Astrocyte (in vitro differentiated cells and primary cell): ENCODE measurements at regions not wholly inside any gene's neighbourhood (a gene's known extent, or its start where the extent isn't known, plus 50 kb on each side); places are given as distances from the start of the nearest gene placed in this dataset.
"Not testable (repeated sequence)": the region's sequence is repeated elsewhere in the genome, so short reads cannot be mapped to it uniquely, and the experiment has no call there.

ENCODE experiments used
- DNase-seq: peaks from one replicate; pipeline ENCODE4 v3.0.0-alpha.2; 2010; ENCODE audit warnings: low read depth
- FAIRE-seq: peaks from 2 replicates; lab custom pipeline; 2011; peaks lifted over from hg19 to GRCh38; lab: Jason Lieb, UNC
- H2AFZ ChIP-seq: 2 replicates; pipeline ENCODE4 v1.6.0; 2012; ENCODE audit warnings: low read depth, low read length, inconsistent platforms
- H3K27ac ChIP-seq: 2 replicates; pipeline ENCODE4 v1.5.1; 2011; ENCODE audit warnings: low read depth, low read length, inconsistent platforms
- H3K27me3 ChIP-seq: 2 replicates; pipeline ENCODE4 v1.6.0; 2011; ENCODE audit warnings: low read length, inconsistent platforms; ENCODE audit not compliant: insufficient read depth
- H3K36me3 ChIP-seq: 2 replicates; pipeline ENCODE4 v1.5.1; 2011; ENCODE audit warnings: low read length, inconsistent platforms; ENCODE audit not compliant: insufficient read depth
- H3K4me1 ChIP-seq: 2 replicates; pipeline ENCODE4 v1.5.1; 2011; ENCODE audit warnings: low read length, inconsistent platforms; ENCODE audit not compliant: insufficient read depth
- H3K4me2 ChIP-seq: 2 replicates; pipeline ENCODE4 v1.6.0; 2012; ENCODE audit warnings: low read length, inconsistent platforms
- H3K4me3 ChIP-seq: 2 replicates; pipeline ENCODE4 v1.5.1; 2011; ENCODE audit warnings: low read depth, mild to moderate bottlenecking, low read length, inconsistent platforms; ENCODE audit not compliant: insufficient read depth
- H3K79me2 ChIP-seq: 2 replicates; pipeline ENCODE4 v1.6.0; 2012; ENCODE audit warnings: mild to moderate bottlenecking, low read length, inconsistent platforms; ENCODE audit not compliant: insufficient read depth
- H3K9ac ChIP-seq: 2 replicates; pipeline ENCODE4 v1.6.0; 2012; ENCODE audit warnings: mild to moderate bottlenecking, low read length, inconsistent platforms
- H3K9me3 ChIP-seq: 2 replicates; pipeline ENCODE4 v1.5.1; 2012; ENCODE audit warnings: low read depth, mild to moderate bottlenecking, low read length, inconsistent platforms; ENCODE audit not compliant: insufficient read depth
- H4K20me1 ChIP-seq: 2 replicates; pipeline ENCODE4 v1.6.0; 2012; ENCODE audit warnings: low read length, inconsistent platforms; ENCODE audit not compliant: insufficient read depth
- H3K27ac Mint-ChIP-seq: one replicate; pipeline ENCODE4 v1.8.0; 2021; ENCODE audit warnings: mild to moderate bottlenecking, mixed read lengths; ENCODE audit not compliant: unreplicated experiment
- H3K27me3 Mint-ChIP-seq: one replicate; pipeline ENCODE4 v1.8.0; 2021; ENCODE audit warnings: low read depth, mixed read lengths; ENCODE audit not compliant: unreplicated experiment
- H3K36me3 Mint-ChIP-seq: one replicate; pipeline ENCODE4 v1.8.0; 2021; ENCODE audit warnings: low read depth, mixed read lengths; ENCODE audit not compliant: unreplicated experiment
- H3K4me1 Mint-ChIP-seq: one replicate; pipeline ENCODE4 v1.8.0; 2021; ENCODE audit warnings: low read depth, mixed read lengths; ENCODE audit not compliant: unreplicated experiment
- H3K4me3 Mint-ChIP-seq: one replicate; pipeline ENCODE4 v1.8.0; 2021; ENCODE audit warnings: mild to moderate bottlenecking, moderate library complexity, mixed read lengths; ENCODE audit not compliant: unreplicated experiment
- H3K9me3 Mint-ChIP-seq: one replicate; pipeline ENCODE4 v1.8.0; 2021; ENCODE audit warnings: mild to moderate bottlenecking, mixed read lengths; ENCODE audit not compliant: unreplicated experiment
- EZH2 ChIP-seq: IDR thresholded peaks from 2 replicates; pipeline ENCODE4 v1.6.1; 2012; ENCODE audit warnings: mild to moderate bottlenecking, low read length, inconsistent platforms; ENCODE audit not compliant: insufficient read depth
- TF ChIP-seq, protein P1 (sequence below): IDR thresholded peaks from 2 replicates; pipeline ENCODE4 v1.5.1; 2011; ENCODE audit warnings: low read depth, mild to moderate bottlenecking, inconsistent platforms, low read length, moderate library complexity; ENCODE audit not compliant: insufficient read depth

DNA sequence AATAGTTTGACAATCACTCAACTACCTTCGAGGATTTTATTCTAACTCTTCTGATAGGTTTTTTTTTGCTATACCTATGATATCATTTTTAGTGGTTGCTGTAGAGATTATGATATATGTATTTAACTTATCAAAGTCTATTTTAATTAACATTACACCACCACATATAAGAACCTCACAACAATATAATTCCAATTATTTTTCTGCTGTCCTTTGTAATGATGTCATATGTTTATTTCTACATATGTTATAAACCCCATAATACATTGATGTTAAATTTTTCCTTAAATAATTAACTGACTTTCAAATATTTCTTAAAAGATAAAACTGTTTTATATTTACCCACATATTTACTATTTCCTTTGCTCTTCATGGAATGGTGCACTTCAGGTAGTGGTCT is 103.4 kb upstream of the KITLG start:
- H3K9me3 Mint-ChIP-seq: no peaks in the 10 kb centered on the region
- Histone ChIP-seq H2AFZ (no peak overlapping the region), H3K9ac (no peak overlapping the region), H3K4me2 (no peak overlapping the region), H3K4me3 (no peak overlapping the region), H4K20me1 (no peaks in the 10 kb centered on the region), H3K27me3 (no peaks in the 10 kb centered on the region), H3K9me3 (no peaks in the 10 kb centered on the region), H3K36me3 (no peaks in the 10 kb centered on the region), H3K4me1 (no peaks in the 10 kb centered on the region), H3K79me2 (no peaks in the 10 kb centered on the region), H3K27ac (no peak overlapping the region)
- no peaks in the 10 kb centered on the region for H3K36me3 Mint-ChIP-seq
- no peak for DNase-seq
- TF ChIP-seq, protein P1, sequence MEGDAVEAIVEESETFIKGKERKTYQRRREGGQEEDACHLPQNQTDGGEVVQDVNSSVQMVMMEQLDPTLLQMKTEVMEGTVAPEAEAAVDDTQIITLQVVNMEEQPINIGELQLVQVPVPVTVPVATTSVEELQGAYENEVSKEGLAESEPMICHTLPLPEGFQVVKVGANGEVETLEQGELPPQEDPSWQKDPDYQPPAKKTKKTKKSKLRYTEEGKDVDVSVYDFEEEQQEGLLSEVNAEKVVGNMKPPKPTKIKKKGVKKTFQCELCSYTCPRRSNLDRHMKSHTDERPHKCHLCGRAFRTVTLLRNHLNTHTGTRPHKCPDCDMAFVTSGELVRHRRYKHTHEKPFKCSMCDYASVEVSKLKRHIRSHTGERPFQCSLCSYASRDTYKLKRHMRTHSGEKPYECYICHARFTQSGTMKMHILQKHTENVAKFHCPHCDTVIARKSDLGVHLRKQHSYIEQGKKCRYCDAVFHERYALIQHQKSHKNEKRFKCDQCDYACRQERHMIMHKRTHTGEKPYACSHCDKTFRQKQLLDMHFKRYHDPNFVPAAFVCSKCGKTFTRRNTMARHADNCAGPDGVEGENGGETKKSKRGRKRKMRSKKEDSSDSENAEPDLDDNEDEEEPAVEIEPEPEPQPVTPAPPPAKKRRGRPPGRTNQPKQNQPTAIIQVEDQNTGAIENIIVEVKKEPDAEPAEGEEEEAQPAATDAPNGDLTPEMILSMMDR: no peak
- no peak for TF ChIP-seq EZH2
- FAIRE-seq: no peak
- H3K4me1 Mint-ChIP-seq: no peaks in the 10 kb centered on the region
- H3K27ac Mint-ChIP-seq: no peak overlapping the region
- H3K27me3 Mint-ChIP-seq: no peaks in the 10 kb centered on the region
- no peak overlapping the region for H3K4me3 Mint-ChIP-seq

DNA sequence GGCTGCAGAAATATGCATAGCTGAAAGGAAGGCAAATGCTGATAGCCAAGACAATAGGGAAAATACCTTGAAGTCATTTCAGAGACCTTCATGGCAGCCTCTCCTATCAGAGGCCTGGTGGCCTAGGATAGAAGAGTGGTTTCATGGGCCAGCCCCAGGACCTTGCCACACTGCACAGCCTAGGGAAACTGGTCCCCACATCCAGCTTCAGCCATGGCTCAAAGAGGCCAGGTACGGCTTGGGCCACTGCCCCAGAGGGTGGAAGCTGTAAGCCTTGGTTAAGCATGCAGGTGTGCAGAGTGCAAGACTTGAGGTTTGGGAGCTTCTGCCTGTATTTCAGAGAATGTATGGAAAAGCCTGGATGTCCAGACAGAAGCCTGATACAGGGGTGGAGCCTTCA is 101.0 kb upstream of the KITLG start:
- DNase-seq: no peak
- H3K27ac Mint-ChIP-seq: no peak overlapping the region
- H3K36me3 Mint-ChIP-seq: no peaks in the 10 kb centered on the region
- H3K4me2 ChIP-seq: no peak overlapping the region
- H3K9ac ChIP-seq: no peak overlapping the region
- no peaks in the 10 kb centered on the region for H4K20me1 ChIP-seq
- H3K4me1 ChIP-seq: no peaks in the 10 kb centered on the region
- no peak overlapping the region for H3K27ac ChIP-seq
- no peak for FAIRE-seq
- no peaks in the 10 kb centered on the region for H3K27me3 ChIP-seq
- no peak overlapping the region for H2AFZ ChIP-seq
- H3K4me3 ChIP-seq: no peak overlapping the region
- no peak overlapping the region for H3K4me3 Mint-ChIP-seq
- no peaks in the 10 kb centered on the region for H3K36me3 ChIP-seq
- H3K27me3 Mint-ChIP-seq: no peaks in the 10 kb centered on the region
- TF ChIP-seq, protein P1: no peak
- TF ChIP-seq EZH2: no peak
- no peaks in the 10 kb centered on the region for H3K9me3 ChIP-seq
- no peaks in the 10 kb centered on the region for H3K79me2 ChIP-seq
- H3K4me1 Mint-ChIP-seq: no peaks in the 10 kb centered on the region
- no peaks in the 10 kb centered on the region for H3K9me3 Mint-ChIP-seq

DNA sequence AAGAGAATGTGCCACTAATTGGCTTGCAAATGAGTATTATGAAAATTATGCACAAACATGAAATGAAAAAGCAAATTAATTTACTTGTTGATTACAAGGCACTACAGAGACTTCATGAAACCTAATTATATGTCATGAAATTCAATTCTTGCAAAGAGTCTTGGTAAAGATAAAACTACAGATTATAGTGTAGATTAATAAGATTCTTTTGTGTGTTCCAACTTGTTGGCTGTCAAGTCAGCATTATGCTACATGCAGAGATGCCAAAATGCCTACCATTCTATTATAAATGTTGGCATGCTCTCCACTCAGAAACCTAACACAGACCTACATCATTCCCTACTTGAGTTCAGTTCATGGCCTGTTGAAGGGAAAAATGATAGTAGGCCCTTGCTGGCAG is 97.2 kb upstream of the KITLG start:
- H3K27ac Mint-ChIP-seq: no peak overlapping the region
- no peaks in the 10 kb centered on the region for H3K9me3 ChIP-seq
- DNase-seq (no peak), FAIRE-seq (no peak)
- H3K36me3 ChIP-seq: no peaks in the 10 kb centered on the region
- no peak overlapping the region for H3K4me3 ChIP-seq
- no peaks in the 10 kb centered on the region for H3K36me3 Mint-ChIP-seq
- TF ChIP-seq, protein P1: no peak
- TF ChIP-seq EZH2: no peak
- no peaks in the 10 kb centered on the region for H4K20me1 ChIP-seq
- H3K4me3 Mint-ChIP-seq: no peak overlapping the region
- no peak overlapping the region for H3K27ac ChIP-seq
- H3K27me3 Mint-ChIP-seq: no peaks in the 10 kb centered on the region
- H3K79me2 ChIP-seq: no peaks in the 10 kb centered on the region
- H3K4me2 ChIP-seq: no peak overlapping the region
- no peaks in the 10 kb centered on the region for H3K27me3 ChIP-seq
- no peaks in the 10 kb centered on the region for H3K4me1 ChIP-seq
- no peak overlapping the region for H2AFZ ChIP-seq
- no peaks in the 10 kb centered on the region for H3K9me3 Mint-ChIP-seq
- H3K9ac ChIP-seq: no peak overlapping the region
- no peaks in the 10 kb centered on the region for H3K4me1 Mint-ChIP-seq

DNA sequence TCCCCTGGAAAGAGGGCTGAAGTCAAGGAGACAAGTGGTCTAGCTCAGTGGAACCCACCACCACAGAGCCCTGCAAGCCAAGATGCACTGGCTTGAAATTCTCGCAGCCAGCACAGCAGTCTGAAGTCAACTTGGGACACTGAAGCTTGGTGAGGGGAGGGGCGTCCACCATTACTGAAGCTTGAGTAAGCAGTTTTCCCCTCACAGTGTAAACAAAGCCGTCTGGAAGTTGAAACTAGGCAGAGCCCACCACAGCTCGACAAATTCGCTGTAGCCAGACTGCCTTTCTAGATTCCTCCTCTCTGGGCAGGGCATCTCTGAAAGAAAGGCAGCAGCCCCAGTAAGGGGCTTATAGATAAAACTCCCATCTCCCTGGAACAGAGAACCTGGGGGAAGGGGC is 87.3 kb upstream of the KITLG start:
- H3K9me3 Mint-ChIP-seq, FAIRE-seq, DNase-seq, H3K27me3 ChIP-seq, H4K20me1 ChIP-seq, H3K36me3 ChIP-seq, H3K9me3 ChIP-seq, H3K79me2 ChIP-seq, H3K9ac ChIP-seq, H3K27ac Mint-ChIP-seq, H3K4me1 Mint-ChIP-seq, H3K4me1 ChIP-seq, H3K27me3 Mint-ChIP-seq, H3K4me3 ChIP-seq, H3K36me3 Mint-ChIP-seq, H3K4me3 Mint-ChIP-seq, H3K27ac ChIP-seq, H3K4me2 ChIP-seq: not testable (repeated sequence)
- H2AFZ ChIP-seq: peak overlapping the region; percentile 66
